Fibroblast of mammary gland (primary cell): ENCODE measurements at regions not wholly inside any gene's neighbourhood (a gene's known extent, or its start where the extent isn't known, plus 50 kb on each side); places are given as distances from the start of the nearest gene placed in this dataset.

ENCODE experiments used
- DNase-seq: peaks from one replicate; pipeline ENCODE4 v3.0.0-alpha.2; 2010; ENCODE audit warnings: low read depth
- H3K4me3 ChIP-seq: 2 replicates; pipeline ENCODE4 v1.5.1; 2011; ENCODE audit warnings: low read depth, mild to moderate bottlenecking, low read length, moderate library complexity; ENCODE audit not compliant: control insufficient read depth
- CTCF ChIP-seq: conservative IDR thresholded peaks from 2 replicates; pipeline ENCODE4 v1.5.1; 2011; ENCODE audit warnings: low read depth, low read length, inconsistent platforms; ENCODE audit not compliant: control insufficient read depth, insufficient read depth

DNA sequence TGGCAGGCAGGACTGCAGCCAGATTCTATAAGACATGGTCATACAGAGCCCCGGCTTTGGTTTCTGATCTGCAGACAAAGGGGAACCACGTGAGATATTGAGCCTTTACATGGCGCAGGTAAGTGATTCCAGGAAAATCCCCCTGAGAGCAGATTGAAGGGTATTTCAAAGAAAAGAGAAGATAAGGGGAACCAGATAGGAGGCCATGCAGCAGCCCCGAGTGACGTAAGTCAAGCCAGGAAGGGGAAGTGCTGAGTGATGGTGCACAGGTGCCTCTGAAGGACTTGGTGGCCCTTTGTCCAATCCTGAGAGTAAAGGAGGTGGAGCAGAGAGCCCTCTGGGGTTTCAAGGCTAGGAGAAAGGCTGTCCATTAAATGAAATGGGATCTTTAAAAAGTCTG is 329.0 kb downstream of the ACTR3B start:
- no peak for TF ChIP-seq CTCF
- no peak overlapping the region for H3K4me3 ChIP-seq
- no peak for DNase-seq

DNA sequence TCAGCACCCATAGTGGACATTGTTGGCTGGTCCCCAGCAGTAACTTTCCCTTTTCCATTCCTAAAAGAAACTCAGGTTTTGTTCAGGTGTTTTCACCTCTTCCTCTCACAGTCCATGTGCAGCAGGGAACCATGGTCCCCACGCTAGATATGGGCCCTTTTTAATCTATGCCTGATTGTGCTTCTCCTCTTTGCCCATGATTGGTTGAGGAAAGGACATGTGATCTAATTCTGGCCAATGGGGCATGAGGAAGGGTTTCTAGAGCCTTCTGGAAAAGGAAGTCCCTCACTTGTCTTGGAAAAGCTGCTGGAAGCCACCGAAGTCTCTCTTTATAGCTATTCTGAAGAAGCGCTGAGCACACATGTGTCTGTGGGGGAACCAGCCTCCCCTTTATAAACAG is 330.7 kb downstream of the ACTR3B start:
- H3K4me3 ChIP-seq, result no peak overlapping the region
- TF ChIP-seq CTCF, result no peak
- DNase-seq, result no peak

DNA sequence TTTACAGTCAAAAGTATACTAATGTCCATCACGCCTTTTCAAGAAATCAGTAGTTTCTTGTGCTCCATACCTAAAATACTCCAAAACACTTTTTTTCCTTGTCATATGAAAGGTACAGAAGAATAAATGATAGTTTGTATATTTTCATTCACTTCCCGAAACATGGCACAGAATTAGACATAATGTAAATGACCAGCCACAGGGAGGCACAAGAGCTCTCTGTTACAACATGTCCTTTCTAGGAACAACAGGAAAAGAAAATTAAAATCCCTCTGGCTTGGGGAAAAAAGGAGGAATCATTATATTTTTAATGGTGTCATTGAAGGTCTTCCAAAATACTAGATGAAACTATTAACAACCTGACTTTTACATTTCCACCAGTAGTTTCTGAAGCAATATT is 331.2 kb downstream of the ACTR3B start:
- no peak overlapping the region for H3K4me3 ChIP-seq
- no peak for DNase-seq
- TF ChIP-seq CTCF, result no peak

DNA sequence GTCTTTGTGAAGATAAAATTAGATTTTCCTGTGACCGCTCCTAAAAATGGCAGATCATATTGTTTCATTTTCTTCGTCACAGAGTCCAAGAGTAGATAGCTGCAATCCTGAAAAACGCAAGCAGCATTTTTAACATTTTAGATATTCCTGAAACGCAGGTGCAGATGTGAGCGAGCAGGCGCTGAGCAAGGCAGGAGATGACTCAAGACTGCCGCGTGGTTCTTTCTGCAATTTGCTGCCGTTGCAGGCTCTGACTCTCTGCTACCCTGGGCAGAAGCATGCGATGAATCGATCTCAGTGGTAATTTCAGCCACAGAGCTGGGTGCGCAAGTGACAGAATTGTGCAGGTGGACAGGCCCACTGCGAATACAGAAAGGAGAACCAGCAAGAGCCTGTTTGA is 331.9 kb downstream of the ACTR3B start:
- TF ChIP-seq CTCF, result no peak
- H3K4me3 ChIP-seq, result no peak overlapping the region
- DNase-seq, result no peak

DNA sequence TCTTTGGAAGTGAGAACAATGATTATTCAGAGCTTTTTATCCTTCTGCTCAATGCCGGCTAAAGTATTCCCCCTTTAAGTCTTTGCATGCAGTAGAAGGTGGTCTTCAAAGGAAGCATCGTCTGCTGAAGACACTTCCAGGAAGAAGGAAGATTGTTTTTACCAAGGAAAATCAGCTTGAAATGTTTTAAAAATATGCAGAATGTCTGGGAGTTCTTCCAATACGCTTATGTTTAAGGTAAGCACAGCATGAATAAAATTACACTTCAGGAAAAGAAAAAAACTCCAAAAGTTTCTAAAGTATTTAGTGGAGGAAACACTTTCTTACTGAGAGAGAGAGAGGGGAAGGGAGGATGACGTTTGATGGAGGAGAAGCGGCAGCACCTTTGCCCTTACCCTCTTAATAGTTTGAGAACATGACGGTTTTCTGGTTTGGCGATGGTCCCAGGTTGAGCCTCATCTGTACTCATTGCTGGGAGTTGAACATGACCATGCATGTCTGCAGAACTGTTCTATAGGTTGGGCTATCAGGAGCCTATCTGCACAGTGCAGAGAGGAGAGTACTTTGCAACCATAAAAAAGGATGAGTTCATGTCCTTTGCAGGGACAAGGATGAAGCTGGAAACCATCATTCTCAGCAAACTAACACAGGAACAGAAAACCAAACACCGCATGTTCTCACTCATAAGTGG is 338.1 kb downstream of the ACTR3B start:
- no peak for DNase-seq
- TF ChIP-seq CTCF, result no peak
- H3K4me3 ChIP-seq, result no peak overlapping the region

DNA sequence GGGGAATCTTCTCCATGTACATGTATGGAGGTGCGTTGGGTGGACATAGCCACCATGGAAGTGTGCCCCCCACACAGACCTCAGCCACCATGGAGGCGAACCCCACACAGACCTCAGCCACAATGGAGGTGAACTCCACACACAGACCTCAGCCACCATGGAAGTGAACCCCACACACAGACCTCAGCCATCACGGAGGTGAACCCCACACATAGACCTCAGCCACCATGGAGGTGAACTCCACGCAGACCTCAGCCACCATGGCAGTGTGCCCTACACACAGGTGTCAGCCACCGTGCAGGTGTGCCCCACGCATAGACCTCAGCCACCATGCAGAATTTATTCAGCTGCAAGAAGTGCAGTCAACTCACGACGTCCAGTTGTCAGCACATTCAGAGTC is 339.7 kb downstream of the ACTR3B start:
- TF ChIP-seq CTCF, result no peak
- no peak overlapping the region for H3K4me3 ChIP-seq
- no peak for DNase-seq

GRCh38 chr7:153100691-153101237 is 341.2 kb downstream of the ACTR3B start:
- no peak for DNase-seq
- TF ChIP-seq CTCF, result no peak
- no peak overlapping the region for H3K4me3 ChIP-seq
